ENCODE measurements at regions not wholly inside any gene's neighbourhood (a gene's known extent, or its start where the extent isn't known, plus 50 kb on each side); places are given as distances from the start of the nearest gene placed in this dataset.

GRCh38 chr5:77852514-77853352 lies 76.6 kb upstream of the TBCA start:
- DNase-seq = peak; percentile 88
- no peaks in the 10 kb centered on the region for H3K9me3 ChIP-seq (ENCODE audit: control insufficient read depth, low read length)
- H3K27ac ChIP-seq (ENCODE audit: low read depth, low read length) = no peak overlapping the region
- H3K4me3 ChIP-seq (ENCODE audit: low read length) = peak overlapping the region; percentile 84
- Mint-ChIP-seq H3K36me3 (ENCODE audit: low read depth) (no peaks in the 10 kb centered on the region), H3K4me1 (peaks cover 30% of the 10 kb centered on the region), H3K27me3 (ENCODE audit: insufficient read depth) (peaks cover 92% of the 10 kb centered on the region), H3K4me3 (peak overlapping the region; percentile 73), H3K9me3 (no peaks in the 10 kb centered on the region), H3K27ac (no peak overlapping the region)
- 4 to 83% methylated on average over 1 to 18 of the region's 28 CpGs for WGBS, 2 experiments (ENCODE audit: insufficient coverage in 1 of 2, insufficient read length in 1 of 2)
- H3K27me3 ChIP-seq (ENCODE audit: control insufficient read depth, insufficient read depth, low read length, poor library complexity, severe bottlenecking) = peaks cover 69% of the 10 kb centered on the region
- H3K36me3 ChIP-seq (ENCODE audit: control insufficient read depth, insufficient read depth, low read length) = no peaks in the 10 kb centered on the region
- TF ChIP-seq, protein P1, sequence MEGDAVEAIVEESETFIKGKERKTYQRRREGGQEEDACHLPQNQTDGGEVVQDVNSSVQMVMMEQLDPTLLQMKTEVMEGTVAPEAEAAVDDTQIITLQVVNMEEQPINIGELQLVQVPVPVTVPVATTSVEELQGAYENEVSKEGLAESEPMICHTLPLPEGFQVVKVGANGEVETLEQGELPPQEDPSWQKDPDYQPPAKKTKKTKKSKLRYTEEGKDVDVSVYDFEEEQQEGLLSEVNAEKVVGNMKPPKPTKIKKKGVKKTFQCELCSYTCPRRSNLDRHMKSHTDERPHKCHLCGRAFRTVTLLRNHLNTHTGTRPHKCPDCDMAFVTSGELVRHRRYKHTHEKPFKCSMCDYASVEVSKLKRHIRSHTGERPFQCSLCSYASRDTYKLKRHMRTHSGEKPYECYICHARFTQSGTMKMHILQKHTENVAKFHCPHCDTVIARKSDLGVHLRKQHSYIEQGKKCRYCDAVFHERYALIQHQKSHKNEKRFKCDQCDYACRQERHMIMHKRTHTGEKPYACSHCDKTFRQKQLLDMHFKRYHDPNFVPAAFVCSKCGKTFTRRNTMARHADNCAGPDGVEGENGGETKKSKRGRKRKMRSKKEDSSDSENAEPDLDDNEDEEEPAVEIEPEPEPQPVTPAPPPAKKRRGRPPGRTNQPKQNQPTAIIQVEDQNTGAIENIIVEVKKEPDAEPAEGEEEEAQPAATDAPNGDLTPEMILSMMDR (conservative IDR thresholded peaks at IDR 0.05) = no peak
- no peak overlapping the region for H3K9ac ChIP-seq (ENCODE audit: extremely low read depth, low read length, poor library complexity, severe bottlenecking)
- peaks cover 3% of the 10 kb centered on the region for H3K4me1 ChIP-seq (ENCODE audit: control insufficient read depth, insufficient read depth, low read length)

DNA sequence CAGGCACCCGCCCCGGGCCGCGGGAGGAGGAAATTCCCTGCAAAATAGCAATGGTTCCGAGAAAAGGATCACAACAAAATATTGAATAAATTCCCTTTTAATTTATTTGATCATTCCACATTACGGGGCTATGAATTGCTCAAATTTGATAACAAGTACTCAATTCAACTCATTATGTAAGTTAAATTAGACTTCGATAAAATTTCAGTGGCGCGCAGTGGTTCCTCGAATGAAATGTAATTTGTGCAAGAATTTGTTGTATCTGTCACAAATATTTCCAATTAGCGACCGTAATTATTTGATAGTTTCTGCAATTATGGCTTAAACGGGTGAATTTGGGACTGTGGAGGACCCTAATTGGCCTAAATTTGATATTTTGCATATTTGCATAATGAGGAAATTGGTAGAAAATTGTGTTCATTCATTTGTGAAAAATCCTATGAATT lies 76.0 kb upstream of the TBCA start:
- Mint-ChIP-seq H3K4me3 (peak overlapping the region; percentile 73), H3K9me3 (no peaks in the 10 kb centered on the region), H3K27ac (no peak overlapping the region), H3K36me3 (ENCODE audit: low read depth) (no peaks in the 10 kb centered on the region), H3K4me1 (peaks cover 36% of the 10 kb centered on the region), H3K27me3 (ENCODE audit: insufficient read depth) (peaks cover 95% of the 10 kb centered on the region)
- Histone ChIP-seq H3K4me3 (ENCODE audit: low read length) (peak overlapping the region; percentile 84), H3K36me3 (ENCODE audit: control insufficient read depth, insufficient read depth, low read length) (no peaks in the 10 kb centered on the region), H3K27me3 (ENCODE audit: control insufficient read depth, insufficient read depth, low read length, poor library complexity, severe bottlenecking) (peaks cover 74% of the 10 kb centered on the region), H3K9me3 (ENCODE audit: control insufficient read depth, low read length) (no peaks in the 10 kb centered on the region), H3K9ac (ENCODE audit: extremely low read depth, low read length, poor library complexity, severe bottlenecking) (no peak overlapping the region), H3K27ac (ENCODE audit: low read depth, low read length) (no peak overlapping the region), H3K4me1 (ENCODE audit: control insufficient read depth, insufficient read depth, low read length) (peaks cover 9% of the 10 kb centered on the region)
- DNase-seq = no peak
- 4 to 5% methylated on average over 3 to 13 of the region's 13 CpGs for WGBS, 2 experiments (ENCODE audit: insufficient coverage in 1 of 2, insufficient read length in 1 of 2)
- TF ChIP-seq, protein P1 (conservative IDR thresholded peaks at IDR 0.05) = no peak

DNA sequence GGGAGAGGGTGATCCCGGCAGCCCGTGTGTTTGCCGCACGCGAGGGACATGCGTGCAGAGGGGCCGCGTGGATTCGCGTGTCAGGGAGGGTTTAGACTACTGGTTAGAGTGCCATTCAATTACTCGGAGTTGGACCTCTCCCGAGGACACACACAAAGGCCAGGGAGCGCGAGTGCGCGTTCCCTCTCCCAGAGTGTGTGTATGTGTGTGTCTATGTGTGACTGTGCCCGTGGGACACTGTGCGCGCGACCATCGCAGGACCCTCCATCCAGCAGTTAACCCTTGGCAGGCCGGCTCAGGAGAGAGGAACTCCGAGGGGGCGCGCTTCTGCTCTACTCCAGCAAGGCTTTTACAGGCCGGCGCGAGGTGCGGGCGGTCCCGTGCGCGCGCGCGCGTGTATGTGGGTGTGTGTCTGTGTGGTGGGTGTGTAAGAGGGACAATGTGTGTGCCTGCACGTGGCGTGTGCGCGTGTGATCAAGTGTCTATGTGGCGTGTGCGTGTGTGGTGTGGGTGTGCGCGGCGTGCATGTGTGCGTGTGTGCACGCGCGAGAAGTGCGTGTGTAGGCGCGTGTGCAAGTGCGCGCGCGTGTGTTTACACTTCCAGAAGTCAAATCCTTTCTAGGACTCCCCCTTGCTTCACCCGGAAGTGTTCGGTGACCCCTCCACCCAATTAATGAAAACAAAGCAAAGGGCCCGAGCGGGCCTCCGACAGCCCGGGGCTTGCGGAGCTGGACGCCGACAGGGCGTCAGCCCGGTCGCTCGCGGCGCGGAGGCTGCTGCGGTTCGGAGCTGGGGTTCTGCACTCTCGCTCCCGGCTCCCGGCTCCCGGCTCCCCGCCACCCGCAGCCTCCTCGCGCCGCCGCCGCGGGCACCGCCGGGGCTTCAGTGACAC lies 75.3 kb upstream of the TBCA start:
- Mint-ChIP-seq H3K27ac (no peak overlapping the region), H3K9me3 (no peaks in the 10 kb centered on the region), H3K36me3 (ENCODE audit: low read depth) (no peaks in the 10 kb centered on the region), H3K4me1 (peaks cover 42% of the 10 kb centered on the region), H3K4me3 (peak overlapping the region; percentile 73), H3K27me3 (ENCODE audit: insufficient read depth) (peaks cover 96% of the 10 kb centered on the region)
- no peaks in the 10 kb centered on the region for H3K36me3 ChIP-seq (ENCODE audit: control insufficient read depth, insufficient read depth, low read length)
- no peaks in the 10 kb centered on the region for H3K9me3 ChIP-seq (ENCODE audit: control insufficient read depth, low read length)
- peak; percentile 79 for DNase-seq
- H3K4me1 ChIP-seq (ENCODE audit: control insufficient read depth, insufficient read depth, low read length) = peaks cover 15% of the 10 kb centered on the region
- H3K27ac ChIP-seq (ENCODE audit: low read depth, low read length) = no peak overlapping the region
- H3K4me3 ChIP-seq (ENCODE audit: low read length) = peak overlapping the region; percentile 84
- no peak overlapping the region for H3K9ac ChIP-seq (ENCODE audit: extremely low read depth, low read length, poor library complexity, severe bottlenecking)
- TF ChIP-seq, protein P1 (conservative IDR thresholded peaks at IDR 0.05) = no peak
- peaks cover 81% of the 10 kb centered on the region for H3K27me3 ChIP-seq (ENCODE audit: control insufficient read depth, insufficient read depth, low read length, poor library complexity, severe bottlenecking)
- 14 to 20% methylated on average over 22 to 89 of the region's 89 CpGs for WGBS, 2 experiments (ENCODE audit: insufficient coverage in 1 of 2, insufficient read length in 1 of 2)

All from endodermal cell (in vitro differentiated cells).